HG03520 (cell line): ENCODE measurements at regions not wholly inside any gene's neighbourhood (a gene's known extent, or its start where the extent isn't known, plus 50 kb on each side); places are given as distances from the start of the nearest gene placed in this dataset.

Experiments
- ATAC-seq: cut with Tn5 transposase; IDR thresholded peaks from one replicate; pipeline ENCODE4 v1.9.1; 2021; ENCODE audit warnings: mild to moderate bottlenecking, moderate library complexity; ENCODE audit not compliant: unreplicated experiment

DNA sequence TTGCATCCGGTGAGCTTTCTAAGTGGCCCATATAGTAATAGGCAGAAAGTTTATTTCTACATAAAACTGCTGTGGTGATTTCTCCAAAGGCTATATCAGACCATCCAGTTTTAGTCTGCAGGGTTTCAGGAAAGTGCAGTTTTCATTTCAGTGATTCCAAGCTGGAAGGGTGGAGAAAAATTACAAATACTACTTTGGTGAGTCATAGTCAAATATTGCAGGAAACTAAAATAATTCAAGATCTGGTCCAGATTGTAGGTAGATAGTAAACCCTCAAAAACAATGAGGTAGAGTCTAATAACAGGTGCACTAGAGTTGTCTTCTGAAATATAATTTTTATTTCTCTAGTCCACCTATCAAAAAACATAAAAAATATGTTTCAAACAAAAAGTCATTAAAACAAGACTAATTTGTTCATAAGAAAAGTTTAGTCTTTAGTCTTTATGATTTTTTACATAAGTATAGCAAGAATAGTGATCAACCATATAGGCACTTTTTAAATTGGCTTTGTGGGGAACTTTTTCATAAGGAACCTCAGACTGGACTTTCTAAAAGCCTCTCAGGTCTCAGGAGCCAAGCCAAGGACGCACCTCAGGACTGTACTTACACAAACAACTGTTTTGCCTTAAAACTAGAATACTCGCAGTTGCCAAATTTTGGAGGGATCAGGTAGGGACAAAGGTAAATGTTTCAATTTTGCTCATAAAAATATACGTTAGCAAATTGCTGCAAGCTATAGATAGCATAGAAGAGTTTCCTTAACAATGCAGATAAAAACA, 101.8 kb upstream of the TLR3 start:
- no peak for ATAC-seq

DNA sequence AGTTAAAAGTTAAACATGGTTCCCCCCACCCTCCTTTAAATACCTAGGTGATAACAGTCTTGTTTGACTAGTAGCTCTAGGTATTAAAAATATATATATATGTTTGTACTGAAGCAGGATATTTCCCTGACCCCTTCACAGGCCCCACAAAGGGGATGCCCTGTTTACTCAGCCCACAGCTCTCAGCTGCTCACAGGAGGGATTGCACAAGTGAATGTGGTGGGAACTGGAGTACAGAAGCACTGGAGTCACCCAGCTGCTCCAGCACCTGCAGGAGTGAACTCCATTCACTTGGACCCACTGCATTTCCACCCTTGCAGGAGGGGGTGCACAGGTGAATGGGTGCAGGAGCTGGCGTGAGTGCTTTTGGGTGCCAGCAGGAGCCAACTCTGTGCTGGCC, 99.3 kb upstream of the TLR3 start:
- ATAC-seq = no peak

DNA sequence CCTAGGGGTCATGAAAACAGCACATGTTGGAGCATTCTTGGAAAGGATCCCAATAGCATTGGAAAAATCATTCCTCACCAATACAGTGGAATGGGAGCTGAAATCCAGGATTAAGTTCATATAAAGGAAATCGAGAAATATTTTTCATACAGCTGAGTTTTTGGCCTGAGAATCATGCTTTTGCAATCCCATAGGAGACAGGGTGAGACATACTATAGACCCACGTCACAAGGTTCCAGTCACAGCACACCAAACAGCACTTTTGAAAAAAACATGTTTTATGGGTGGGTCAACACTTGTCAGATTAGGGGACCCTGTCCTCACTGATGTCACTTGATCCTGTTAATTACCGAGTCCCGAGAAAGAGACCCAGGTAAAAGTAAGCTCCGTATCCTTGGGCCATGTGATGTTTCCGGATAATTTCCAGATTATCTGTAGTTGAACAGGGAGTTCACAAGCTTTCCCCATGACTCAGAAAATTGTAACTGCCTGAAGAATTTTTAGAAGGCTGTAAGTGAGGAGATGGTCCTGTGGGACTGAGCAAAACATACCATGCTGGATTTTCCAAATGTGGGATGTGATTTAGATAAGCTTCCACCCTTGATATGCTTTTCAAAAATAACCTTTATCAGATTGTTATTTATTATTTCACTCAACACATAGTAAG, 80.9 kb upstream of the TLR3 start:
- ATAC-seq = no peak

DNA sequence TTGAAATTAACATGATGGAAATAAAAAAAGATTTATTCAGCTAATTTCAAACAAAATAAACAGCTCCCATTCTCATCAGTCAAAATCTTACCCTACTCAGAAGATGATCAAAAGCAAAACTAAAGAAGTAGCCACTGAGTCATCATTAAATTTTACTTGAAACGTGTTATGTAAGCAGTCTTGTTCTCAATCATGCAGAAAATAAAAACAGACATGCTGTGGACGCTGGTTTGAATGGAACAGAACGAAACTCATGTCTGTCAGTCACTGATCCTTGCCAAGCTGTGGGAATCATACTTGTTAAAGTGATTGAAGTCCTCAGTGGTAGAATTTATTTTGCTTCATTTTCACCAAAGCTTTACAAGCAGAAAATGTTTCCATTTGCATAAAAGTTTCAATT, 77.2 kb upstream of the TLR3 start:
- ATAC-seq = no peak

DNA sequence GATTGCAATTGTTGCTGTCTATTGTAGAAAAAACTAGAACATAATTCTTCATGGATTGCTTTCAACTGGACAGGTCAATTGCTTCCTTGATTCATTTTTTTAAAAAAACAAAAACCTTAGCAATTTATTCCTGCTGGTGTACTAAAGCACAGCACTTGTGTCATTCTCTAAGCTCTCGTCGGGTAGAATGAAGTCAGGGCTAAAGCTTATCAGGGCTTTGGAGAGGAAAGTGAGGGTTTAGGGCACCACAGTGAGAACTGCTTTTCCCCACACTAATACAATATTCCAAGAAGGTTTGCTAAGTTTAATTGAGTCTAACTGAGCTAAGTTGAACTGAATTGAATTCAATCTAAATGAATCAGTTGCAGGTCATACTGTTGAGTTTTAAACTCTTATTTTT, 76.4 kb upstream of the TLR3 start:
- ATAC-seq = no peak

DNA sequence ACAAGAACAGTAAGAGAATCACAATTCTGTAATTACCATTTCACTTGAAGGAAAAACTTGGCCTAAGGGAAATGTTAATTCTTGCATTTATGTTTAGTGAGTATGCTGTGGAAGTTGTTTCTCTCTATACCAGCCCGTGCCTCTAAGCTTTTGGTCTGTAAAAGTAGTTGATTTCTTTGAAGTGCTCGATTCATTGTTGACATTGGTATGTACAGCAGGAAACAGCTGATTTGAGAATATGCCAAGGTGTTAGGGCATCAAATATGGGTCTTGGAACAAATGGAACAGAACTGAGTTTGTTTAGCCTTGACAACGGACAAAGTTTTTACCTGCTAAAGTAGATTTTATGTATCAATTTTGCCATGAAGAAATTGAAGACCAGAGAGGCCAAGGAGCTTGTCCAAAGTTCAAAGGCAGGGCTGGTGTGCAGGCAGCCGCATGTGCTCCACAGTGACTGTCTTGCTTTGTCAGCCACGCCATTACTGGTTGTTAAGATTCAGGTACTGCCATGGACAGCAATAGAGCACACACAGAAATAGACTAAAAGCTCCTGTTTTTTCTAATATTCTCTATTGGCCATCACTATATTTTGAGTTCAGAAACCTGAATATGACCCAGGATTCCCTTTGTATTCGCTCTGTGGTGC, 75.5 kb upstream of the TLR3 start:
- ATAC-seq = no peak

DNA sequence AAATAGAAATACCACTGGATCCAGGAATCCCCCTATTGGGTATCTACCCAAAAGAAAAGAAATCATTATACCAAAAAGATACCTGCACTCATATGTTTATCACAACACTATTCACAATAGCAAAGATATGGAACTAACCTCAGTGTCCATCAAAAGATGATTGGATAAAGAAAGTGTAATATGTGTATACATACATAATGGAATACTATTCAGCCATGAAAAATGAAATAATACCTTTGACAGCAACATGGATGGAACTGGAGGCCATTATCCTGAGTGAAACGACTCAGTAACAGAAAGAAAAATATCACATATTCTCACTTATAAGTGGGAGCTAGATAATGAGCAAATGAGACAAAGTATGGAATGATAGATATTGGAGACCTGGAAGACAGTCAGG, 74.2 kb upstream of the TLR3 start:
- ATAC-seq = no peak

DNA sequence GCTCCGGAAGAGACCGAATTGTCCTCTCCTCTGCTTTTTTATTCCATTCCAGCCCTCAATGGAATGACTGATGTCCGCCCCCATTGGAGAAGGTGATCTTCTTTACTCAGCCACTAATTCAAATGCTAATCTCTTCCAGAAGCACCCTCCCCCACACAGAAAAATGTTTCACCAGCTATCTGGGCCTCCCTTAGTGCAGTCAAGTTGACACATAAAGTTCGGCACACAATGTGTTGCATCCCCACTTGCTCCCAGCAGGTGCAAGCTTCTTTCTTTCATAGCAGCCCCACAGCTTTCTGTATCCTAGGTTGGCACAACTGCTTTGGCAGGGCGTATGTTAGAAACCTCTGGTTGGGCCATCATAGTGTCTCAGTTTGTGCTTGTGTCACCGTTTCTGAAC, 73.3 kb upstream of the TLR3 start:
- ATAC-seq = no peak

DNA sequence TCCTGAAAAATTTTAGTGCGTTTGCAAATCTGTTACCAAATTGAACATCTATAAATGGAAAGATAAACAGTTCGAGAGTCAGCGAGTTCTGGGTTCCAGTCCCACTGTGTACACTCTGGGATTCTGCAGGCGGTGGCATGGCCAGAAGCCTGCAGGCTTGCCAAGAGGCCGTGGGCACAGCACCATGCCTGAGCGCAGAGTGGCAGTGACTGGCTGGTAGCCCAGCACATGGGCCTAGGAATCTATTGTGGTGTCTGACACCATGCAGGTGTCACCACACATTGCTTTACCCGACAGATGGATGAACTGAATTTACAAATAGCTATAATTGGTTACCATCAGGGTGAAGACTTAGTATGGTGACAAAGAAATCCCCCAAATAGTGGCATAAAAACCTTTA, 71.7 kb upstream of the TLR3 start:
- ATAC-seq = no peak

DNA sequence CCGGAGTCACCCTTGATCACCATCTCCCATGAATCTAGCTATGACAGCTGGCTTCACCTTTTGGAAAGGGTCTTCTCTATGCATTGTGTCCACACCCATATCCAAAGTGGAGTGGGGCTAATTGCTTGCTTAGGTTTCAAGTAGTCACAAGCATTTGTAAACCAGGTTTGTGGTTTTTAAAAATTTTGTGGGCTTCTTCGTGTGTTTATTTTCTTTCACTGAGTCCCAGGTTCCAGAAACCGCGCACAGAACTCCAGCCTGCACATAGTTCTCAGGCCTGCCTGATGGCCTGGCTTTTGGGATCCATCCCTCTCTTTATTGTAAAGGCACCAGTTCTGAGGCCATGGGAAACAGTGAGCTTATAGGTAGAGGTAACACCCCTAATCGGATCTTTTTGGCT, 70.2 kb upstream of the TLR3 start:
- no peak for ATAC-seq

DNA sequence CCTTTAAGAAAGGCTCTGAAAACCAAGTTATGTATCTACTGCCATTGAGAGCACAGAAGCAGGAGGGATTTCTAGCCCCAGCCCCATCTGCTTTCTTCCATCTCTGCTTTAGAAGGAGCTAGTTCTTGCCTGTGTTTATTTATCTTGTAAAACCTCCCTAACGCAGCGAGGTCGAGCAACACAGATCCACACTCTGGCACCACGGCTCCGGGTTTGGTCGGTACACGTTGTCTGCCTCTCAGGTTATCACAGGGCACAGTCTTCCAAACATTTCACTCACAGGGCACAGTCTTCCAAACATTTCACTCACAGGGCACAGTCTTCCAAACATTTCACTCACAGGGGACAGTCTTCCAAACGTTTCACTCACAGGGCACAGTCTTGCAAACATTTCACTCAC, 69.7 kb upstream of the TLR3 start:
- ATAC-seq = no peak

DNA sequence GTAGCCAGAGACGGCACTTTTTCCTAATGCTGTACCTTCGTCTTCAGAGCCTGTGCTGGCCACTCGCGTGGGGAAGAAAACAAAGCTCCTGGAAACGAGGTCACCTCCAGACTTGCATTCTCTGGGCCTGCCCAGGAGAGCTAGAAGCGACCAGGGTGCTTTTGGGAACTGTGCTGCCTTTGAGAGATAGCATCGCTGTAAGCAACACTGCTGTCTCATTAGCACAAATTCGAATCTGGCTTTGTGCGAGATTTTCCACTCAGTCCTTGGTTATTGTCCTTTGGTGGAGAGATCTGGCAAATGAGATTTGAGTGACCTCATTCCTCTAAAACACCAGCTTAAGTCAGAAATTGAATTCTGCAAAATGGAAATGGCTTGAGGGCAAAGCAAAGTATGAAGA, 66.1 kb upstream of the TLR3 start:
- no peak for ATAC-seq

DNA sequence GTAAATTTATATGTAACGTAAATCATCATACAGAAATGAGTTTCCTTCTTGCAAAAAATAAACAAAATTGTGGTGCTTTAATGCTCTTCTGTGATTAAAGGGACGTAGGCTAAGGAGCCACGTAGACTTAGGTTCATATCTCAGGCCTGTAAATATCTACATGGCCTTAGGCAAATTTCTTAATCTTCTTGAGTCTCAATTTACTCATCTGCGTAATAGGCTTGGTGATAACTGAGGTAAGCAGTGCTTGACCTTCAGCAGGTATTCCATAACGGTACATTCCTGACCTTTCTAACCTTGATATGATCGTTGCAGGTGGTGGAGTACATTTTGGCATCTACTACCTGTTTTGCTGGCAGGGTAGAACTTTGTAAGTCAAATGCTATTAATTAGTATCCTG, 65.2 kb upstream of the TLR3 start:
- ATAC-seq = no peak

DNA sequence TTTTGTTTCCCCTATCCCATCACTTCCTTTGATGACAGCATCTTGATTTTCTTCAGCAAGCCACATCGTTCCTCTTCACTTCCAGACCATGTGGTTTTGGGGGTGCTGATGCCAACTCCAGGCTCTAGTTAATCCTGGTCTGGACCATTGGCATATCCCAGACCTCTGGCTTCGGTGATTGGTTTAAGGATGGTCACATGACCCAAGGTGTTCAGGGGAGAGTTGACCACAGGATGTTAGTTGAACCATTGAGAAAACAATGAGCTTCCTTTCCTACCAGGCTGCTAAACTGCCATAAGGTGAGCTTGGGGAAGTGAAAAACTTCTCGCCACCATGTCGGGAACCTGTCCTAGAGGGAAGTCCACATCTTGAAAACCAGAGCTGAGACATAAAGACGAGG, 60.9 kb upstream of the TLR3 start:
- ATAC-seq = no peak

DNA sequence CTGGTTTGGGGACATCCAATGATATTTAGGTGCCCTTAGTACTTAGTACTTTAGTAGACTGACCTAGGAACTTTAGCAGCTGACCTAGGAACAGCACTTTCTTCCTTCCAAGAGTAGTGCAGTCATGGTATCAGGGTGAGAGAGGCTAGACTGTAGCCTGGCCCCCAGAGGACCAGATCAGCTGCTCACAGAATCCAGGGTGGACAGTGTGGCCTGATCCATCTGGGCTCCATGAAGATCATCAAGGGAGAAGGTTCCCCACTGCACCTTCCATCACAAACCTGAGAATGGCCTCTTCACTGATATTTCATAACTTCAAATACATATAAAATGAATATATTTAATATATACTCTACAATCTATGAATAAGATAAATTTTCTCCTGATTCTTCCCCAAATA, 59.0 kb upstream of the TLR3 start:
- ATAC-seq = no peak

DNA sequence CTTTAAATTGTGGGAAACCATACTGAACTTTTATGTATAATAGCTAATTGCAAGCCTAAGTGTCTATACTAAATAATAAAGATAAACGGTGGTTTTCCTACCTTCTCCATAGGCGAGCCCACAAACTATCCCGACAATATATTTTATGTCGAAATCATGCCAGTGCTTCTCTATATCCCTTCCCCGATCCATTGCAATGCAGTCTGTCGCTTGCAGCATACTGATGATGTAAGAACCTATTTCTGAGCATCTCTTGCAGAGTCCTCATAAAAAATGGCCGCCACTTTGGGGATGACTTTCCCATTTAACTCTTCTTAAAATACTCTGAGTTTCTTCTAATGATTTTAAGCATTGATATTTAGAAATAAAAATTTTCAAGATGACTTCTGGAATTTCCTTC, 58.1 kb upstream of the TLR3 start:
- no peak for ATAC-seq

DNA sequence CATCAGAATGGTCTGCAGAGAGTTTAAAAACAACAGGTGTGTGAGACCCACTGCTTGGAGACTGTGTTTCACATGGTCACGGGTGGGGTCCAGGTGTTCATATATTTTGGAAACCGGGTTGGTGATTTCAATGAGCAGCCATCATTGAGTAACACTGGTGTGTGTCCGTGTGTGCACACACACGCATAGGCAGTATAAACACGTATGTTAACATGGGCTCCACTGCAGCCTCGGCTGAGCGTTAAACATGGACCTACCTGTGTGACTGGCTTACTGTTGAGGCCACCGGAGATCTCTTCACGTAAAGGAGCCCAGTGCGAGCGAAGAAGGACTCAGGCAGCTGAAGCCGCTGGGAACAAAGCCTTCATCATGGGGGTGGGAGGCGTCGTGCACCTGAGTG, 56.9 kb upstream of the TLR3 start:
- ATAC-seq = no peak

DNA sequence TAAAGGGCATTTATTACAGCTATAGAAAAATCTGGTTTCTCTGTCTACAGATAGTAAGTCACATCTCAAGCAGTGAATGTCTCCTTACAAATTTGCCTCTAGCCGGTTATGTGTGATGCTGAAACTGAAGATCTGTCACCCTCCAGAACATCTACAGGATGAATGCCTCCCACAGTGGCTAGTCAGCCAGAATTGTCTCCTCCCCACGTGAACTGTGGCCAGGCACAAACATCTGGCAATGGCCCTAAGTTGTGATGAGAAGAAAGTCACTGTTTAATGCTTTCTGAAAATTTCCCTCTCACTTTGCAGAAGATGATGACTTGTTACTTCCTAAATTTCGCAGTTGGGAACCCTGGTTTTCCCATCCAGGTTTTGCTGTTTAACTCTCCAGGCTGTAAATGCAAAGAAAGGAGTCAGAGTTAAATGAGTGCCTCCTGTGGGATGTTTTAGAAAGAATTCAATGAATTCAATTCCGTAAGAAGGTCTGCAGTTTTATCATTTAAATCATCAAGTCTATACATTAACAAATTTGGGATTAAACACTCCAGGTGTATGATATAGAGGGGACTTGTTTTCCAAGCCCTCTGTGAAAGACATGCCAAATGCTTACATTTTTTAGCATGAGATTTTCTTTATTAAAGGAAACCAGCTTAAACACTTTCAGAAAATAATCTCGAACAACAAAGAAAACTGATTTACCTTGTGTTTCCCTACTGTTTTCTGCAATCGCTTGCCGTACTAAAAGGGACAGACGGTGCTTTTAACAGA, 55.4 kb upstream of the TLR3 start:
- ATAC-seq = no peak

DNA sequence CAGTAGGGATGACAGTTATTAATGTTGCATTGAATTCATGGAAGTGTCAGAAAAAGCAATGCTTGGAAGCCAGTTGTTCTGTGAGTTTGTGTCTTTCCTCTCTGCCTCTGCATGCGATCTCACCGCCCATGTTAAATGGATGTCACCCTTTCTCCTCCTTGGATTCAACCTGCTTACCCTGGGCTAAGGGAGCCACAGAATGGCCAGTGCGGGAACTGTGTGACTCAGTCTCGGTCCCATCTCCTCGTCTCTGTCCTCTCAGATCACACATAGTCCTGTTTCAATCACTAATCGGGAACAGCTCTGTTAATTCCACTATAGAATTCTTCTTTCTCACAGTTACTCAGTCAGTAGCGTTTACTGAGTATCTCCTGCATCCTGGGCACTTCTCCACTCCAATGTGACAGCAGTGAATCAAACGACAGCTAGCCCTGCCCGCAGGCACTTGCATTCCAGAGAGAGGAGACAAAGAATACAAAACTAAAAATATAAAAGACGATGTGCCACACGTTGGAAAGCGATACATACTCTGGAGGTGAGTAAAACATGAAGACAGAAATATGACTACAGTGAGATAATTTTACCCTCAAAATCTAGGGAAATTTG, 53.6 kb upstream of the TLR3 start:
- ATAC-seq = no peak

DNA sequence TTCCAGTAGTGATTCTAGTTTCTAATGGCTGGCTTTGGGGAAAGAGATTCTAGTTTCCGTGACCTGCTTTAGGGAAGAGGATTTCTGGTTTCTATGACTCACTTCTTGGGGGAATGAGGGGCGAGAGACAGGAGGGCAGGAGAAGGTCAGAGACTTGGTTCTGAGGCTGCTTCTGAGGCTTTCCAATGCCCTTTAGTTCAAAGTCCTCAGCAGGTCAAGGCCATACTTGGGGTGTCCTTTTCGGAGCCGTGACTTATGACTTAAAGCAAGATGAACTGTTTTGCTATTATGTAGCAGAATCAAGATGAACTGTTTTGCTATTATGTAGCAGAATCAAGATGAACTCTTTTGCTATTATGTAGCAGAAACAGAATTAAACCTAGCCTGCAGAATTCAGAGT, 52.2 kb upstream of the TLR3 start:
- no peak for ATAC-seq

DNA sequence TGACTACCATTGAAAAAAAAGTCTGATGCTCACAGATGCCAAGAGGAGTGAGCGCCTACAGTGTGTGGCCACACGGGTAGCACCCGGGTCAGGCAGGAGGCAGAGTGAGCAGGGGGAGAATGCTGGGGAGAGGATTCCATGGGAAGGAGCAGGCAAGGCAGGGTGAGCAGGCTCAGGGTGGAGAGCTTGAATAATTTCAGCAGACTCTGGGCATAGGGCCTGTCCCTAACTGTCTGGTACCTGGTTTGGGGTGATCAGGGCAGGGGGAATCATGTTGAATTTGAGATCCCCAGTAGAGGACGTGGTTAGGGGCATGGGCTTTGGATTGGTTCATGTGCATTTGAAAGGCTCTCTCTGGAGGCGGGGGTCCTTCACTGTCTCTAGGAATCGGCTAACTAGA, 51.2 kb upstream of the TLR3 start:
- no peak for ATAC-seq
